Lower lobe of right lung (tissue), 2 donors: ENCODE measurements at regions not wholly inside any gene's neighbourhood (a gene's known extent, or its start where the extent isn't known, plus 50 kb on each side); places are given as distances from the start of the nearest gene placed in this dataset.

Experiments
- ATAC-seq, 2 donors: fragments of 200-7000 bp; cut with Tn5 transposase; one replicate each; pipeline ENCODE4 v1.9.1; 2020 to 2022; ENCODE audit warnings: mild to moderate bottlenecking in 2 of 2, moderate library complexity in 2 of 2
- DNase-seq: peaks from one replicate; pipeline ENCODE4 v3.0.0-alpha.2; 2020
- H3K27ac ChIP-seq: fragments of 200-600 bp; one replicate; pipeline ENCODE4 v1.8.0; 2022
- H3K27me3 ChIP-seq: fragments of 200-600 bp; one replicate; pipeline ENCODE4 v1.8.0; 2022; ENCODE audit warnings: low read depth
- H3K36me3 ChIP-seq: fragments of 200-600 bp; one replicate; pipeline ENCODE4 v1.8.0; 2022; ENCODE audit warnings: mild to moderate bottlenecking
- H3K4me1 ChIP-seq: fragments of 200-600 bp; one replicate; pipeline ENCODE4 v1.8.0; 2022
- H3K4me3 ChIP-seq: fragments of 200-600 bp; one replicate; pipeline ENCODE4 v1.8.0; 2022; ENCODE audit warnings: mild to moderate bottlenecking
- H3K9me3 ChIP-seq: fragments of 200-600 bp; one replicate; pipeline ENCODE4 v1.8.0; 2022
- intact Hi-C: fragments of 100-400 bp; cut with DNase I; formaldehyde crosslinking; loops from one replicate; pipeline ENCODE4 v1.11.0; 2022
- TF ChIP-seq, protein P1 (sequence below): fragments of 200-600 bp; IDR thresholded peaks from one replicate; pipeline ENCODE4 v1.8.0; 2022; ENCODE audit warnings: antibody characterized with exemption, mild to moderate bottlenecking
- donor health status: DM: no; HTN: yes; CAD: no; lungs with severe emphysema.

- H3K27me3 ChIP-seq = no peaks in the 10 kb centered on the region
- no peak overlapping the region for H3K4me3 ChIP-seq
These were observed 193.2 kb upstream of the FAT4 start for GRCh38 chr4:125121581-125121980.

DNA sequence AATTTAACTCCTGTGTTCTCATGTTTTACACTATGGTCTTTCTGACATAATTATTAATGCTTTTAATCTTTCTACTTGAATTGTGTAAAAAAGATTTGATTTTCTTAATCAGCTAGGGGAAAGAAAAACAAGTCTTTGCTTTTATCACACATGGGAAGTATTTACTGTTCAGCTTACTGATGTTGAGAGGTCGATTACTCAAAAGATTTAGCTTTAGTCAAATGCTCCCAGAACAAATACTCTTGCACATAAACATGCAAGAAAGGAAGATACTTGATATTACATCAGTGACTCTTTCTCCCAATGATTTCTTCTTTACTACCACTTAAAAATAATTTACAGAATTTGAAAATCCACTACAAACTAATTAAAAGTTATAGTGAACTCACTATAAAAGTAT lies 198.3 kb upstream of the FAT4 start:
- Histone ChIP-seq H3K9me3 (no peaks in the 10 kb centered on the region), H3K4me3 (no peak overlapping the region), H3K27ac (no peak overlapping the region), H3K4me1 (no peaks in the 10 kb centered on the region), H3K27me3 (no peaks in the 10 kb centered on the region), H3K36me3 (no peaks in the 10 kb centered on the region)
- DNase-seq = no peak
- no peak for ATAC-seq
- intact Hi-C loops = no loop called here
- TF ChIP-seq, protein P1, sequence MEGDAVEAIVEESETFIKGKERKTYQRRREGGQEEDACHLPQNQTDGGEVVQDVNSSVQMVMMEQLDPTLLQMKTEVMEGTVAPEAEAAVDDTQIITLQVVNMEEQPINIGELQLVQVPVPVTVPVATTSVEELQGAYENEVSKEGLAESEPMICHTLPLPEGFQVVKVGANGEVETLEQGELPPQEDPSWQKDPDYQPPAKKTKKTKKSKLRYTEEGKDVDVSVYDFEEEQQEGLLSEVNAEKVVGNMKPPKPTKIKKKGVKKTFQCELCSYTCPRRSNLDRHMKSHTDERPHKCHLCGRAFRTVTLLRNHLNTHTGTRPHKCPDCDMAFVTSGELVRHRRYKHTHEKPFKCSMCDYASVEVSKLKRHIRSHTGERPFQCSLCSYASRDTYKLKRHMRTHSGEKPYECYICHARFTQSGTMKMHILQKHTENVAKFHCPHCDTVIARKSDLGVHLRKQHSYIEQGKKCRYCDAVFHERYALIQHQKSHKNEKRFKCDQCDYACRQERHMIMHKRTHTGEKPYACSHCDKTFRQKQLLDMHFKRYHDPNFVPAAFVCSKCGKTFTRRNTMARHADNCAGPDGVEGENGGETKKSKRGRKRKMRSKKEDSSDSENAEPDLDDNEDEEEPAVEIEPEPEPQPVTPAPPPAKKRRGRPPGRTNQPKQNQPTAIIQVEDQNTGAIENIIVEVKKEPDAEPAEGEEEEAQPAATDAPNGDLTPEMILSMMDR = no peak

More at GRCh38 chr4:125121581-125121980, 193.2 kb upstream of the FAT4 start:
- DNase-seq (no peak), ATAC-seq (no peak)
- no peaks in the 10 kb centered on the region for H3K9me3 ChIP-seq
- intact Hi-C loops = no loop called here
- no peak overlapping the region for H3K27ac ChIP-seq
- TF ChIP-seq, protein P1 = no peak
- no peaks in the 10 kb centered on the region for H3K4me1 ChIP-seq
- H3K36me3 ChIP-seq = no peaks in the 10 kb centered on the region

DNA sequence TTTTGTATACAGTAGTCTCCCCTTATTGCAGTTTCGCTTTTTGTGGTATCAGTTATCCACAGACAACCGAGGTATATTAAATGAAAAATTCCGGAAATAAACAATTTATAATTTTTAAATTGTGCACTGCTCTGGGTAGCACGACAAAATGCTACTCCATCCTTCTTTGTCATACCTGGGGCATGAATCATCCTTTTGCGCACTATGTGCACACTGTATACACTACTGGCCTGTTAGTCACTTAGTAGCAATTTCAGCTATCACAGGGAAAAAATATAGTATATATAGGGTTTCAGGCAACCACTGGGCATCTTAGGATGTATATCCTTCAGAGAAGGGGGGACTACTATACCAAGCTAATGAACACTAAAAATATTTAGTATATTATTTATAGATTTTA lies 198.8 kb upstream of the FAT4 start:
- ATAC-seq = no peak
- Histone ChIP-seq H3K4me1 (no peaks in the 10 kb centered on the region), H3K4me3 (no peak overlapping the region), H3K27ac (no peak overlapping the region), H3K36me3 (no peaks in the 10 kb centered on the region), H3K27me3 (no peaks in the 10 kb centered on the region), H3K9me3 (no peaks in the 10 kb centered on the region)
- intact Hi-C loops = no loop called here
- no peak for DNase-seq
- TF ChIP-seq, protein P1 = no peak

DNA sequence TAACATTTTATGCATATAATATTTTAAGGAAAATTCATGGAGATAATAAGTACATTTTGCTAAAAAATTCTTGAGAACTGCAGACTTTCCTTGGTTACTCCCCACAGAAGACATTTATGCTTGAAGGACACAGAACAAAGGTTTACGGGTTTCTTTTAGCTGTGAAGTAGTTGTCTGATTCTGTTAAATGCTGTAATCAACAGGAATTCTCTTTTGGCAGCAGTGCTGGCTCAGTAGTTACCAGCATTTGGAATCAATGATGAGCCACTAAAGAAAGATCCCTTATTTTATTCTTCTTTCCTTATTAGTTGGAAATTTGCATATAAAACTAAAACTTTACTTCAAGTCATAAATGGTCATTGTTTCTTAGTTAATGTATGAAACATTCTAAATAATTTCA lies 199.3 kb upstream of the FAT4 start:
- intact Hi-C loops = no loop called here
- Histone ChIP-seq H3K27ac (no peak overlapping the region), H3K36me3 (no peaks in the 10 kb centered on the region), H3K9me3 (no peaks in the 10 kb centered on the region), H3K27me3 (no peaks in the 10 kb centered on the region), H3K4me1 (no peaks in the 10 kb centered on the region), H3K4me3 (no peak overlapping the region)
- DNase-seq = no peak
- TF ChIP-seq, protein P1 = no peak
- no peak for ATAC-seq

DNA sequence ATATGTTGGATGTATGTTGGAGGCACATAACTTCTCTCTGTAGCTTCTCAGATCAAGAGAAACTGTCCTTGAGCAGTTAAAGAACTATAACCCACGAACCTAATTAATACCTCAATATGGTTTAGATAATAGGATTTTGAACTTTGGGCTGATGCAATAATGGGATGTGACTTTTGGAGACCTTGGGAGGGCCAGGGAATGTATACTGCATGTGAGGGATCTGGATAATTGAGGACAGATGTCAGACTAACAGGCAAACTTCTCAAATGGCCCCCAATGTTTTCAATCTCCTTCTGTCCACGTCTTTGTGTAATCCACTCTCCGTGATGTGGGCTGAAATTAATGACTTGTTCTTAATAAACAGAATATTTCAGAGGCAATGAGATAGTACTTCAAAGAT lies 202.2 kb upstream of the FAT4 start:
- no peaks in the 10 kb centered on the region for H3K36me3 ChIP-seq
- no peaks in the 10 kb centered on the region for H3K9me3 ChIP-seq
- no peaks in the 10 kb centered on the region for H3K27me3 ChIP-seq
- H3K4me1 ChIP-seq = no peaks in the 10 kb centered on the region
- no peak for DNase-seq
- no peak overlapping the region for H3K27ac ChIP-seq
- intact Hi-C loops = no loop called here
- no peak for ATAC-seq
- TF ChIP-seq, protein P1 = no peak
- no peak overlapping the region for H3K4me3 ChIP-seq

- Histone ChIP-seq H3K9me3 (no peaks in the 10 kb centered on the region), H3K4me1 (no peaks in the 10 kb centered on the region), H3K36me3 (no peaks in the 10 kb centered on the region), H3K27me3 (no peaks in the 10 kb centered on the region), H3K4me3 (no peak overlapping the region), H3K27ac (no peak overlapping the region)
- intact Hi-C loops = no loop called here
- ATAC-seq = no peak
- TF ChIP-seq, protein P1 = no peak
- no peak for DNase-seq
These were observed 203.4 kb upstream of the FAT4 start for GRCh38 chr4:125111323-125111722.
